SK-N-SH (cell line): ENCODE measurements at regions not wholly inside any gene's neighbourhood (a gene's known extent, or its start where the extent isn't known, plus 50 kb on each side); places are given as distances from the start of the nearest gene placed in this dataset.
"Not testable (repeated sequence)": the region's sequence is repeated elsewhere in the genome, so short reads cannot be mapped to it uniquely, and the experiment has no call there.

Source experiments
- CTCF ChIA-PET: fragments of 300-600, 350-600 bp; formaldehyde crosslinking; extraction: SDS; loops from one replicate; lab custom pipeline; 2021; lab: Yijun Ruan, JAX
- POLR2A ChIA-PET: fragments of 350-600 bp; sonication (Branson Sonifier 250); formaldehyde crosslinking; extraction: SDS; loops from one replicate; lab custom pipeline; 2020; ENCODE audit warnings: antibody characterized with exemption, inconsistent platforms; lab: Yijun Ruan, JAX
- DNase-seq: peaks from one replicate; pipeline ENCODE4 v3.0.0; 2012
- H2AFZ ChIP-seq: fragments of 200-600 bp; sonication (generic); 2 replicates; pipeline ENCODE4 v1.8.1; 2016; ENCODE audit warnings: antibody characterized with exemption, mild to moderate bottlenecking, low read depth
- H3F3A ChIP-seq: fragments of 200-600 bp; sonication (generic); replicated peaks from 2 replicates; pipeline ENCODE3; 2016; ENCODE audit warnings: antibody characterized with exemption, mild to moderate bottlenecking; ENCODE audit not compliant: insufficient read depth
- H3K27ac ChIP-seq, 2 experiments: fragments of 200-500 bp in 1 of 2; fragments of 200-600 bp in 1 of 2; sonication (Bioruptor generic) in 1 of 2; sonication (generic), shearing (Covaris generic) in 1 of 2; 2 replicates each; pipeline versions ENCODE4 v1.5.1 to v1.6.1; 2014 to 2016; ENCODE audit warnings: low read depth in 2 of 2, inconsistent platforms in 1 of 2, low read length in 1 of 2, mild to moderate bottlenecking in 1 of 2, mixed read lengths in 1 of 2
- H3K27me3 ChIP-seq: fragments of 200-600 bp; sonication (generic), shearing (Covaris generic); 2 replicates; pipeline ENCODE4 v1.6.1; 2016; ENCODE audit warnings: mixed run types; ENCODE audit not compliant: insufficient read depth
- H3K36me3 ChIP-seq, 2 experiments: fragments of 200-500 bp in 1 of 2; fragments of 200-600 bp in 1 of 2; sonication (Bioruptor generic) in 1 of 2; sonication (generic) in 1 of 2; replicated peaks in 1 of 2; 2 replicates each; pipeline versions ENCODE3 to v1.5.1; 2014 to 2016; ENCODE audit warnings: low read length in 1 of 2, mild to moderate bottlenecking in 1 of 2; ENCODE audit not compliant: insufficient read depth in 2 of 2, control insufficient read depth in 1 of 2
- H3K4me1 ChIP-seq, 2 experiments: fragments of 200-500 bp in 1 of 2; fragments of 200-600 bp in 1 of 2; sonication (Bioruptor generic) in 1 of 2; sonication (generic), shearing (Covaris generic) in 1 of 2; 2 replicates each; pipeline versions ENCODE4 v1.5.1 to v1.6.1; 2014 to 2016; ENCODE audit warnings: low read depth in 1 of 2, low read length in 1 of 2, mixed run types in 1 of 2; ENCODE audit not compliant: insufficient read depth in 2 of 2, control insufficient read depth in 1 of 2
- H3K4me2 ChIP-seq: fragments of 200-600 bp; sonication (generic), shearing (Covaris generic); 2 replicates; pipeline ENCODE4 v1.6.1; 2017; ENCODE audit warnings: mixed run types
- H3K4me3 ChIP-seq, 2 experiments: fragments of 200-500 bp in 1 of 2; fragments of 200-600 bp in 1 of 2; sonication (Bioruptor generic) in 1 of 2; sonication (generic), shearing (Covaris generic) in 1 of 2; 2 replicates each; pipeline versions ENCODE4 v1.5.1 to v1.8.1; 2014 to 2016; ENCODE audit warnings: low read depth in 2 of 2, inconsistent platforms in 1 of 2, low read length in 1 of 2, mild to moderate bottlenecking in 1 of 2, mixed read lengths in 1 of 2, moderate library complexity in 1 of 2
- H3K79me2 ChIP-seq: fragments of 200-600 bp; sonication (generic); 2 replicates; pipeline ENCODE4 v1.8.1; 2017; ENCODE audit warnings: mild to moderate bottlenecking; ENCODE audit not compliant: insufficient read depth
- H3K9ac ChIP-seq: fragments of 200-600 bp; sonication (generic); 2 replicates; pipeline ENCODE4 v1.6.1; 2017; ENCODE audit warnings: mixed run types
- H3K9me2 ChIP-seq: fragments of 200-600 bp; sonication (generic); 2 replicates; pipeline ENCODE4 v1.6.1; 2017; ENCODE audit warnings: mixed run types
- H3K9me3 ChIP-seq: fragments of 200-600 bp; sonication (generic); 2 replicates; pipeline ENCODE4 v1.6.1; 2017; ENCODE audit warnings: mixed run types, mild to moderate bottlenecking, moderate library complexity
- H4K20me1 ChIP-seq: fragments of 200-600 bp; sonication (generic); 2 replicates; pipeline ENCODE4 v1.6.1; 2017; ENCODE audit warnings: mild to moderate bottlenecking, mixed run types; ENCODE audit not compliant: insufficient read depth
- ELF1 ChIP-seq: IDR thresholded peaks from 2 replicates; pipeline ENCODE4 v1.4.0; 2012
- FOSL2 ChIP-seq: IDR thresholded peaks from 2 replicates; pipeline ENCODE4 v1.4.0; 2012; ENCODE audit warnings: low read depth, mild to moderate bottlenecking, moderate library complexity, borderline replicate concordance
- FOXM1 ChIP-seq: IDR thresholded peaks from 2 replicates; pipeline ENCODE4 v1.4.0; 2012; ENCODE audit warnings: low read depth, mild to moderate bottlenecking
- GABPA ChIP-seq: IDR thresholded peaks from 2 replicates; pipeline ENCODE4 v1.4.0; 2012; ENCODE audit warnings: low read depth, mild to moderate bottlenecking
- IRF3 ChIP-seq: fragments of 150-350 bp; IDR thresholded peaks from 2 replicates; pipeline ENCODE4 v1.6.1; 2016; ENCODE audit warnings: mild to moderate bottlenecking, low read depth, low read length
- MAX ChIP-seq: IDR thresholded peaks from 2 replicates; pipeline ENCODE4 v1.4.0; 2012; ENCODE audit warnings: low read depth
- RAD21 ChIP-seq: IDR thresholded peaks from 2 replicates; pipeline ENCODE4 v1.6.1; 2012; ENCODE audit warnings: mild to moderate bottlenecking, low read length
- REST ChIP-seq: IDR thresholded peaks from 2 replicates; pipeline ENCODE4 v1.6.1; 2012; ENCODE audit warnings: mild to moderate bottlenecking, low read depth, low read length, moderate library complexity
- RXRA ChIP-seq: IDR thresholded peaks from 2 replicates; pipeline ENCODE4 v1.4.0; 2012; ENCODE audit warnings: low read depth, mild to moderate bottlenecking, borderline replicate concordance
- SIN3A ChIP-seq: IDR thresholded peaks from 2 replicates; pipeline ENCODE4 v1.6.1; 2012; ENCODE audit warnings: low read depth, mild to moderate bottlenecking, low read length, moderate library complexity, borderline replicate concordance
- SMC3 ChIP-seq: IDR thresholded peaks from 2 replicates; pipeline ENCODE4 v1.6.1; 2012; ENCODE audit warnings: low read depth, low read length, improper control_type of control experiment
- TAF1 ChIP-seq: IDR thresholded peaks from 2 replicates; pipeline ENCODE4 v1.6.1; 2012; ENCODE audit warnings: low read depth, mild to moderate bottlenecking, low read length, moderate library complexity, borderline replicate concordance
- TEAD4 ChIP-seq: IDR thresholded peaks from 2 replicates; pipeline ENCODE4 v1.4.0; 2012; ENCODE audit warnings: mild to moderate bottlenecking, borderline replicate concordance; ENCODE audit not compliant: insufficient read depth
- WGBS: methylation state at CpG from one replicate; pipeline ENCODE4 v1.1.6; 2017; ENCODE audit warnings: low lambda C conversion rate; 5-methylcytosine and 5-hydroxymethylcytosine counted together

GRCh38 chr10:64044098-64044497, 522.9 kb downstream of the REEP3 start (continued):
- no peak for TF ChIP-seq TAF1
- TF ChIP-seq FOXM1, result no peak

GRCh38 chr10:64044957-64045632, 523.9 kb downstream of the REEP3 start:
- H3K27me3 ChIP-seq, H3K36me3 ChIP-seq, H3K9me2 ChIP-seq, H3K27ac ChIP-seq, H3K9me3 ChIP-seq, DNase-seq, H4K20me1 ChIP-seq, H3K4me2 ChIP-seq, H3K9ac ChIP-seq, H3K4me1 ChIP-seq, H2AFZ ChIP-seq, POLR2A ChIA-PET, H3F3A ChIP-seq, H3K79me2 ChIP-seq, H3K4me3 ChIP-seq: not testable (repeated sequence)
- WGBS, result 60% methylated on average over 16 of the region's 16 CpGs
- CTCF ChIA-PET, result interaction anchor here (1.4 kb wide), 1 partner anchor 10 kb away, joined by 3 read pairs; no protein-coding TSS in a partner anchor

- Histone ChIP-seq H3K9me2 (no peaks in the 10 kb centered on the region), H3K9me3 (no peaks in the 10 kb centered on the region), H3K4me1 (no peaks in the 10 kb centered on the region; a peak in 1 of 4 replicates), H3K4me3 (no peak overlapping the region), H3K79me2 (no peaks in the 10 kb centered on the region), H3K9ac (no peak overlapping the region), H3K36me3 (no peaks in the 10 kb centered on the region), H2AFZ (no peak overlapping the region), H3K4me2 (no peak overlapping the region), H3F3A (no peaks in the 10 kb centered on the region), H3K27ac (no peak overlapping the region), H3K27me3 (no peaks in the 10 kb centered on the region), H4K20me1 (no peaks in the 10 kb centered on the region)
- no peak for TF ChIP-seq IRF3
- no peak for TF ChIP-seq FOSL2
- TF ChIP-seq SMC3, result no peak
- no peak for TF ChIP-seq RAD21
- TF ChIP-seq ELF1, result no peak
- no peak for TF ChIP-seq MAX
- TF ChIP-seq REST, result no peak
- no peak for TF ChIP-seq RXRA
- TF ChIP-seq GABPA, result no peak
- no peak for TF ChIP-seq TEAD4
- TF ChIP-seq TAF1, result no peak
- TF ChIP-seq SIN3A, result no peak
- ChIA-PET POLR2A (no interaction called here), CTCF (interaction anchor here (0.7 to 4.4 kb wide), 2 partner anchors 12 to 1931 kb away, joined by 3 to 26 read pairs; no protein-coding TSS in a partner anchor)
- DNase-seq, result no peak
Measured at GRCh38 chr10:64054392-64054791, 533.2 kb downstream of the REEP3 start.
